IPS-18c (cell line): ENCODE measurements at regions not wholly inside any gene's neighbourhood (a gene's known extent, or its start where the extent isn't known, plus 50 kb on each side); places are given as distances from the start of the nearest gene placed in this dataset.

Source experiments
- H3K4me3 ChIP-seq: 2 replicates; pipeline ENCODE4 v1.7.0; 2013; ENCODE audit warnings: low read depth, mild to moderate bottlenecking, low read length, moderate library complexity; ENCODE audit not compliant: insufficient read depth
- H3K9me3 ChIP-seq: one replicate; pipeline ENCODE4 v1.6.1; 2013; ENCODE audit warnings: mild to moderate bottlenecking, low read length, moderate library complexity; ENCODE audit not compliant: control insufficient read depth, insufficient read depth

- Histone ChIP-seq H3K4me3 (no peak overlapping the region), H3K9me3 (peaks cover 4% of the 10 kb centered on the region)
These were observed 159.3 kb downstream of the GLI2 start for GRCh38 chr2:120894966-120895365.

- H3K4me3 ChIP-seq: no peak overlapping the region
- H3K9me3 ChIP-seq: peaks cover 4% of the 10 kb centered on the region
These were observed 160.5 kb downstream of the GLI2 start for GRCh38 chr2:120896126-120896525.

GRCh38 chr2:120896901-120897300 lies 161.2 kb downstream of the GLI2 start:
- Histone ChIP-seq H3K4me3 (no peak overlapping the region), H3K9me3 (peaks cover 4% of the 10 kb centered on the region)

GRCh38 chr2:120897399-120897798 lies 161.7 kb downstream of the GLI2 start:
- H3K4me3 ChIP-seq: no peak overlapping the region
- peaks cover 4% of the 10 kb centered on the region for H3K9me3 ChIP-seq

- H3K9me3 ChIP-seq: peaks cover 4% of the 10 kb centered on the region
- H3K4me3 ChIP-seq: no peak overlapping the region
These were observed 162.8 kb downstream of the GLI2 start for GRCh38 chr2:120898496-120898895.

- H3K9me3 ChIP-seq: peaks cover 4% of the 10 kb centered on the region
- no peak overlapping the region for H3K4me3 ChIP-seq
These were observed 163.5 kb downstream of the GLI2 start for GRCh38 chr2:120898961-120899750.

- Histone ChIP-seq H3K4me3 (no peak overlapping the region), H3K9me3 (peaks cover 4% of the 10 kb centered on the region)
These were observed 164.1 kb downstream of the GLI2 start for GRCh38 chr2:120899771-120900170.

- no peak overlapping the region for H3K4me3 ChIP-seq
- H3K9me3 ChIP-seq: peaks cover 2% of the 10 kb centered on the region
These were observed 165.5 kb downstream of the GLI2 start for GRCh38 chr2:120901201-120901600.

- Histone ChIP-seq H3K4me3 (no peak overlapping the region), H3K9me3 (no peaks in the 10 kb centered on the region)
These were observed 166.9 kb downstream of the GLI2 start for GRCh38 chr2:120902592-120902991.

GRCh38 chr2:120904379-120904778 lies 168.7 kb downstream of the GLI2 start:
- no peak overlapping the region for H3K4me3 ChIP-seq
- no peaks in the 10 kb centered on the region for H3K9me3 ChIP-seq

GRCh38 chr2:120904830-120905234 lies 169.2 kb downstream of the GLI2 start:
- Histone ChIP-seq H3K9me3 (no peaks in the 10 kb centered on the region), H3K4me3 (no peak overlapping the region)

GRCh38 chr2:120905298-120905697 lies 169.6 kb downstream of the GLI2 start:
- no peaks in the 10 kb centered on the region for H3K9me3 ChIP-seq

GRCh38 chr2:120905824-120906571 lies 170.3 kb downstream of the GLI2 start:
- H3K9me3 ChIP-seq: no peaks in the 10 kb centered on the region
- no peak overlapping the region for H3K4me3 ChIP-seq

More at GRCh38 chr2:120905298-120905697, 169.6 kb downstream of the GLI2 start:
- no peak overlapping the region for H3K4me3 ChIP-seq

- Histone ChIP-seq H3K9me3 (no peaks in the 10 kb centered on the region), H3K4me3 (no peak overlapping the region)
These were observed 171.2 kb downstream of the GLI2 start for GRCh38 chr2:120906914-120907313.

- Histone ChIP-seq H3K4me3 (no peak overlapping the region), H3K9me3 (no peaks in the 10 kb centered on the region)
These were observed 172.2 kb downstream of the GLI2 start for GRCh38 chr2:120907822-120908221.

GRCh38 chr2:120908314-120908975 lies 172.8 kb downstream of the GLI2 start:
- Histone ChIP-seq H3K4me3 (no peak overlapping the region), H3K9me3 (no peaks in the 10 kb centered on the region)

- H3K9me3 ChIP-seq: no peaks in the 10 kb centered on the region
- no peak overlapping the region for H3K4me3 ChIP-seq
These were observed 173.4 kb downstream of the GLI2 start for GRCh38 chr2:120909102-120909501.

- Histone ChIP-seq H3K4me3 (no peak overlapping the region), H3K9me3 (no peaks in the 10 kb centered on the region)
These were observed 174.5 kb downstream of the GLI2 start for GRCh38 chr2:120910164-120910563.
